HepG2 (cell line): ENCODE measurements at regions not wholly inside any gene's neighbourhood (a gene's known extent, or its start where the extent isn't known, plus 50 kb on each side); places are given as distances from the start of the nearest gene placed in this dataset.

Source experiments
- ATAC-seq: fragments of 200-7000 bp; cut with Tn5 transposase; 3 replicates; pipeline ENCODE4 v1.9.1; 2020; ENCODE audit warnings: mild to moderate bottlenecking, moderate library complexity
- BruUV-seq: library from RNA; stranded (reverse); fragments of 400-500 nt; replicated peaks from 2 replicates; lab custom pipeline; 2021; lab: Mats Ljungman, UMichigan
- CTCF ChIA-PET: fragments of 300-600 bp; formaldehyde crosslinking; extraction: SDS; loops from one replicate; lab custom pipeline; 2021; ENCODE audit warnings: low total read pairs, inconsistent platforms, low intra/inter-chr PET ratio; lab: Yijun Ruan, JAX
- POLR2A ChIA-PET: fragments of 350-600 bp; sonication (Branson Sonifier 250); formaldehyde crosslinking; loops from one replicate; lab custom pipeline; 2020; ENCODE audit warnings: antibody characterized with exemption, inconsistent platforms; lab: Yijun Ruan, JAX
- DNase-seq: peaks from one replicate; pipeline ENCODE4 v3.0.0-alpha.2; 2015; ENCODE audit warnings: low spot score
- FAIRE-seq: peaks from 3 replicates; lab custom pipeline; 2011; peaks lifted over from hg19 to GRCh38; lab: Jason Lieb, UNC
- H2AFZ ChIP-seq: one replicate; pipeline ENCODE4 v1.6.1; 2011; ENCODE audit warnings: low read length, inconsistent platforms
- H3K27ac ChIP-seq: fragments of 300-600 bp; 3 replicates; pipeline ENCODE4 v1.8.0; 2011; ENCODE audit warnings: mixed run types, mild to moderate bottlenecking, mixed read lengths, low read length, inconsistent platforms; ENCODE audit not compliant: insufficient read depth; ENCODE audit errors: extremely low read length
- H3K27me3 ChIP-seq, 2 experiments: fragments of 200-600 bp in 1 of 2; 2 replicates in 1 of 2; 3 replicates in 1 of 2; pipeline versions ENCODE4 v1.6.0 to v1.8.0; 2011; ENCODE audit warnings: low read length in 2 of 2, mild to moderate bottlenecking in 2 of 2, moderate library complexity in 2 of 2, inconsistent platforms in 1 of 2; ENCODE audit not compliant: insufficient read depth in 2 of 2, control insufficient read depth in 1 of 2
- H3K36me3 ChIP-seq, 2 experiments: fragments of 200-600 bp in 1 of 2; replicated peaks in 1 of 2; 2 replicates in 1 of 2; 3 replicates in 1 of 2; pipeline versions ENCODE4 v1.5.1 to v1.8.0; 2011; ENCODE audit warnings: low read length in 2 of 2, inconsistent platforms in 1 of 2; ENCODE audit not compliant: insufficient read depth in 2 of 2, control insufficient read depth in 1 of 2
- H3K4me1 ChIP-seq: 2 replicates; pipeline ENCODE4 v1.5.1; 2012; ENCODE audit warnings: low read length, inconsistent platforms; ENCODE audit not compliant: insufficient read depth
- H3K4me2 ChIP-seq: 2 replicates; pipeline ENCODE4 v1.6.0; 2011; ENCODE audit warnings: low read depth, low read length, inconsistent platforms
- H3K4me3 ChIP-seq, 3 experiments: fragments of 200-600 bp in 1 of 3; sonication (generic), shearing (Covaris generic) in 1 of 3; replicated peaks in 1 of 3; 2 replicates each; pipeline ENCODE4 v1.5.1; 2011 to 2016; ENCODE audit warnings: low read length in 3 of 3, inconsistent platforms in 2 of 3, low read depth in 2 of 3, mild to moderate bottlenecking in 2 of 3, control low read depth in 1 of 3, mixed read lengths in 1 of 3; ENCODE audit not compliant: insufficient read depth in 1 of 3
- H3K79me2 ChIP-seq: one replicate; pipeline ENCODE4 v1.6.1; 2011; ENCODE audit warnings: low read length, inconsistent platforms; ENCODE audit not compliant: insufficient read depth
- H3K9ac ChIP-seq: 2 replicates; pipeline ENCODE4 v1.6.0; 2011; ENCODE audit warnings: mild to moderate bottlenecking, low read depth, low read length, inconsistent platforms; ENCODE audit not compliant: insufficient read depth
- H3K9me3 ChIP-seq: 2 replicates; pipeline ENCODE4 v1.5.1; 2012; ENCODE audit warnings: mild to moderate bottlenecking, low read length
- H4K20me1 ChIP-seq: 2 replicates; pipeline ENCODE4 v1.6.0; 2011; ENCODE audit warnings: inconsistent platforms, mild to moderate bottlenecking, low read length, moderate library complexity; ENCODE audit not compliant: insufficient read depth
- WIZ ChIP-seq: sonication (generic); formaldehyde crosslinking; IDR thresholded peaks from 2 replicates; pipeline ENCODE4 v1.5.1; 2020; ENCODE audit warnings: mild to moderate bottlenecking, missing genetic modification reagents
- ZNF224 ChIP-seq: sonication (generic); formaldehyde crosslinking; IDR thresholded peaks from 2 replicates; pipeline ENCODE4 v1.5.0; 2020; ENCODE audit warnings: mild to moderate bottlenecking, missing genetic modification reagents
- ZNF619 ChIP-seq: sonication (generic); formaldehyde crosslinking; IDR thresholded peaks from 2 replicates; pipeline ENCODE4 v1.4.0; 2020; ENCODE audit warnings: mild to moderate bottlenecking, missing genetic modification reagents
- WGBS: methylation state at CpG from one replicate; pipeline ENCODE4 v1.1.6; 2017; ENCODE audit warnings: low lambda C conversion rate; 5-methylcytosine and 5-hydroxymethylcytosine counted together
- in situ Hi-C: cut with HindIII; loops from 2 replicates; pipeline ENCODE4 v1.10.0; 2017; ENCODE audit warnings: low pct_unique_long_range_greater_than_20kb; ENCODE audit not compliant: extremely low pct_ligation_motif_present
- intact Hi-C: fragments of 100-400 bp; cut with micrococcal nuclease; formaldehyde crosslinking; loops from one replicate; pipeline ENCODE4 v1.10.0; 2022; ENCODE audit not compliant: unreplicated experiment
- TF ChIP-seq, protein P1 (sequence below): sonication (generic); formaldehyde crosslinking; IDR thresholded peaks from 2 replicates; pipeline ENCODE4 v1.8.1; 2023; ENCODE audit warnings: mild to moderate bottlenecking, inconsistent platforms, moderate library complexity, missing genetic modification reagents, borderline replicate concordance
- TF ChIP-seq, protein P2 (sequence below): sonication (generic); formaldehyde crosslinking; IDR thresholded peaks from 2 replicates; pipeline ENCODE4 v1.9.0; 2022; ENCODE audit warnings: missing genetic modification reagents, mild to moderate bottlenecking, borderline replicate concordance
- TF ChIP-seq, protein P3 (sequence below): sonication (generic); formaldehyde crosslinking; IDR thresholded peaks from 2 replicates; pipeline ENCODE4 v1.8.1; 2023; ENCODE audit warnings: mild to moderate bottlenecking, missing genetic modification reagents, borderline replicate concordance

DNA sequence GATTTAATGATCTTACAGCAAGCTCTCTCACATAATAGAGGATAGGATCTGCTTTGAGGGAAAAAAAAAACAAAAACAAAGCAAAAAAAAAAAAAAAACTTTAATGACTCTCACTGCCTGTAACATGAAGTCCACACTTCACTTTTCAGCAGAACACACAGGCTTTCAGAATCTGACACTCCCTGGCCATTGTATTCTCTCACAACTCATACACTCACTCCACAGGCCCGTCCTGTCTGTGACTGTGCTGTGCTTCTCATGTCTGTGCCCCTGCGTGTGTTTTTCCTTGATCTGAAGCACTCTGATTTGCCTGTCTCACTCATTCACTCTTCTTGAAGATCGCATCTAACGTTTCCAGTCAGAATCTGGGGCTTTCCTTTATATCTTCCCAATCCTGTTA, 460.8 kb downstream of the TMA16 start:
- FAIRE-seq (no peak), DNase-seq (no peak), ATAC-seq (no peak)
- Histone ChIP-seq H3K4me2 (no peak overlapping the region), H2AFZ (no peak overlapping the region), H3K27me3 (no peaks in the 10 kb centered on the region), H4K20me1 (no peaks in the 10 kb centered on the region), H3K36me3 (no peaks in the 10 kb centered on the region), H3K27ac (no peak overlapping the region), H3K79me2 (no peaks in the 10 kb centered on the region), H3K4me3 (no peak overlapping the region), H3K9me3 (no peaks in the 10 kb centered on the region), H3K9ac (no peak overlapping the region), H3K4me1 (no peaks in the 10 kb centered on the region)
- BruUV-seq = no TSS peak
- ChIA-PET POLR2A (no interaction called here), CTCF (no interaction called here)
- intact Hi-C loops (no loop called here), in situ Hi-C loops (no loop called here)
- 2% methylated on average over 4 of the region's 4 CpGs for WGBS
- no peak for TF ChIP-seq WIZ (CRISPR knock-in tag)
- TF ChIP-seq ZNF224 (CRISPR knock-in tag) = no peak
- TF ChIP-seq, protein P1, sequence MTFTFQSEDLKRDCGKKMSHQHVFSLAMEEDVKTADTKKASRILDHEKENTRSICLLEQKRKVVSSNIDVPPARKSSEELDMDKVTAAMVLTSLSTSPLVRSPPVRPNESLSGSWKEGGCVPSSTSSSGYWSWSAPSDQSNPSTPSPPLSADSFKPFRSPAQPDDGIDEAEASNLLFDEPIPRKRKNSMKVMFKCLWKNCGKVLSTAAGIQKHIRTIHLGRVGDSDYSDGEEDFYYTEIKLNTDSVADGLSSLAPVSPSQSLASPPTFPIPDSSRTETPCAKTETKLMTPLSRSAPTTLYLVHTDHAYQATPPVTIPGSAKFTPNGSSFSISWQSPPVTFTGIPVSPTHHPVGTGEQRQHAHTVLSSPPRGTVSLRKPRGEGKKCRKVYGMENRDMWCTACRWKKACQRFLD (CRISPR knock-in tag) = no peak
- TF ChIP-seq, protein P2, sequence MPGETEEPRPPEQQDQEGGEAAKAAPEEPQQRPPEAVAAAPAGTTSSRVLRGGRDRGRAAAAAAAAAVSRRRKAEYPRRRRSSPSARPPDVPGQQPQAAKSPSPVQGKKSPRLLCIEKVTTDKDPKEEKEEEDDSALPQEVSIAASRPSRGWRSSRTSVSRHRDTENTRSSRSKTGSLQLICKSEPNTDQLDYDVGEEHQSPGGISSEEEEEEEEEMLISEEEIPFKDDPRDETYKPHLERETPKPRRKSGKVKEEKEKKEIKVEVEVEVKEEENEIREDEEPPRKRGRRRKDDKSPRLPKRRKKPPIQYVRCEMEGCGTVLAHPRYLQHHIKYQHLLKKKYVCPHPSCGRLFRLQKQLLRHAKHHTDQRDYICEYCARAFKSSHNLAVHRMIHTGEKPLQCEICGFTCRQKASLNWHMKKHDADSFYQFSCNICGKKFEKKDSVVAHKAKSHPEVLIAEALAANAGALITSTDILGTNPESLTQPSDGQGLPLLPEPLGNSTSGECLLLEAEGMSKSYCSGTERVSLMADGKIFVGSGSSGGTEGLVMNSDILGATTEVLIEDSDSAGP = no peak
- TF ChIP-seq, protein P3, sequence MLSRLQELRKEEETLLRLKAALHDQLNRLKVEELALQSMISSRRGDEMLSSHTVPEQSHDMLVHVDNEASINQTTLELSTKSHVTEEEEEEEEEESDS (CRISPR knock-in tag) = no peak
- no peak for TF ChIP-seq ZNF619 (CRISPR knock-in tag)
